ENCODE measurements at regions not wholly inside any gene's neighbourhood (a gene's known extent, or its start where the extent isn't known, plus 50 kb on each side); places are given as distances from the start of the nearest gene placed in this dataset.

GRCh38 chr2:5315512-5315911, 376.7 kb upstream of the SOX11 start:
- DNase-seq: no peak

- no peak for DNase-seq
Observed at GRCh38 chr2:5316001-5316490, 376.1 kb upstream of the SOX11 start.

- DNase-seq: no peak
Observed at GRCh38 chr2:5319493-5319892, 372.7 kb upstream of the SOX11 start.

- DNase-seq: no peak
Observed at GRCh38 chr2:5322396-5322795, 369.8 kb upstream of the SOX11 start.

- no peak for DNase-seq
Observed at GRCh38 chr2:5325523-5325922, 366.7 kb upstream of the SOX11 start.

- no peak for DNase-seq
Observed at GRCh38 chr2:5328826-5329225, 363.4 kb upstream of the SOX11 start.

GRCh38 chr2:5329763-5330162, 362.4 kb upstream of the SOX11 start:
- no peak for DNase-seq

GRCh38 chr2:5330961-5331360, 361.2 kb upstream of the SOX11 start:
- no peak for DNase-seq

GRCh38 chr2:5332925-5333324, 359.3 kb upstream of the SOX11 start:
- DNase-seq: no peak

GRCh38 chr2:5339473-5339872, 352.7 kb upstream of the SOX11 start:
- DNase-seq: no peak

GRCh38 chr2:5343785-5344335, 348.3 kb upstream of the SOX11 start:
- no peak for DNase-seq

GRCh38 chr2:5352286-5352685, 339.9 kb upstream of the SOX11 start:
- no peak for DNase-seq

- no peak for DNase-seq
Observed at GRCh38 chr2:5353565-5353964, 338.6 kb upstream of the SOX11 start.

- no peak for DNase-seq
Observed at GRCh38 chr2:5359397-5359796, 332.8 kb upstream of the SOX11 start.

- DNase-seq: no peak
Observed at GRCh38 chr2:5360081-5360480, 332.1 kb upstream of the SOX11 start.

GRCh38 chr2:5364361-5364760, 327.8 kb upstream of the SOX11 start:
- DNase-seq: no peak

GRCh38 chr2:5365871-5366461, 326.2 kb upstream of the SOX11 start:
- DNase-seq: peak; percentile 67

GRCh38 chr2:5367321-5367720, 324.9 kb upstream of the SOX11 start:
- DNase-seq: no peak

GRCh38 chr2:5368263-5368662, 323.9 kb upstream of the SOX11 start:
- DNase-seq: no peak

GRCh38 chr2:5369510-5369909, 322.7 kb upstream of the SOX11 start:
- no peak for DNase-seq

GRCh38 chr2:5370158-5370557, 322.0 kb upstream of the SOX11 start:
- DNase-seq: no peak

- no peak for DNase-seq
Observed at GRCh38 chr2:5372141-5372540, 320.0 kb upstream of the SOX11 start.

GRCh38 chr2:5373200-5373599, 319.0 kb upstream of the SOX11 start:
- no peak for DNase-seq

GRCh38 chr2:5374762-5375161, 317.4 kb upstream of the SOX11 start:
- no peak for DNase-seq

GRCh38 chr2:5377323-5377722, 314.9 kb upstream of the SOX11 start:
- DNase-seq: no peak

All from activated effector memory CD4-positive, alpha-beta T cell treated with anti-CD3 and anti-CD28 coated beads, Interleukin-2, amount 50 U/mL, for 16 hours (primary cell).